H1 (cell line): ENCODE measurements at regions not wholly inside any gene's neighbourhood (a gene's known extent, or its start where the extent isn't known, plus 50 kb on each side); places are given as distances from the start of the nearest gene placed in this dataset.

Source experiments
- CTCF ChIA-PET: fragments of 300-600 bp; sonication (Branson Sonifier 250); formaldehyde crosslinking; loops from one replicate; lab custom pipeline; 2021; ENCODE audit not compliant: partially characterized antibody; lab: Charles Lee
- POLR2A ChIA-PET: fragments of 300-600 bp; sonication (Branson Sonifier 250); formaldehyde crosslinking; loops from one replicate; lab custom pipeline; 2021; ENCODE audit warnings: inconsistent platforms; ENCODE audit not compliant: partially characterized antibody; lab: Charles Lee
- DNase-seq, 2 experiments: peaks; one replicate each; pipeline versions ENCODE4 v3.0.0 to v3.0.0-alpha.2; 2010 to 2022; ENCODE audit warnings: low spot score in 2 of 2, low read depth in 1 of 2, mixed read lengths in 1 of 2
- FAIRE-seq: peaks from 2 replicates; lab custom pipeline; 2011; peaks lifted over from hg19 to GRCh38; lab: Jason Lieb, UNC
- H2AFZ ChIP-seq: 2 replicates; pipeline ENCODE4 v1.8.1; 2012; ENCODE audit warnings: low read length, inconsistent platforms
- H2AK5ac ChIP-seq: 2 replicates; pipeline ENCODE4 v1.6.1; 2013; ENCODE audit warnings: low read depth, low read length
- H2BK120ac ChIP-seq: replicated peaks from 2 replicates; pipeline ENCODE3; 2013; ENCODE audit warnings: low read depth, low read length, inconsistent platforms
- H2BK12ac ChIP-seq: 2 replicates; pipeline ENCODE4 v1.6.1; 2013; ENCODE audit warnings: low read depth, low read length
- H2BK15ac ChIP-seq: 2 replicates; pipeline ENCODE4 v1.6.1; 2013; ENCODE audit warnings: low read length
- H2BK20ac ChIP-seq: 2 replicates; pipeline ENCODE4 v1.6.1; 2013; ENCODE audit warnings: low read length
- H2BK5ac ChIP-seq: 2 replicates; pipeline ENCODE4 v1.6.1; 2013; ENCODE audit warnings: low read depth, low read length
- H3K14ac ChIP-seq: 2 replicates; pipeline ENCODE4 v1.6.1; 2013; ENCODE audit warnings: inconsistent platforms; ENCODE audit not compliant: insufficient read length
- H3K18ac ChIP-seq: 2 replicates; pipeline ENCODE4 v1.6.1; 2013; ENCODE audit warnings: low read length; ENCODE audit errors: extremely low read depth
- H3K23ac ChIP-seq: 2 replicates; pipeline ENCODE4 v1.6.1; 2013; ENCODE audit warnings: inconsistent platforms; ENCODE audit not compliant: insufficient read length
- H3K23me2 ChIP-seq: 2 replicates; pipeline ENCODE4 v1.6.1; 2013; ENCODE audit warnings: low read depth, low read length
- H3K27ac ChIP-seq: 2 replicates; pipeline ENCODE4 v1.6.1; 2011; ENCODE audit warnings: low read depth, low read length, inconsistent platforms
- H3K27me3 ChIP-seq, 4 experiments: replicated peaks in 1 of 4; 1 replicate in 1 of 4; 2 replicates in 3 of 4; pipeline versions ENCODE4 v1.6.1 to v1.8.1; 2011 to 2013; ENCODE audit warnings: low read length in 3 of 4, mild to moderate bottlenecking in 3 of 4, inconsistent platforms in 2 of 4, mixed read lengths in 2 of 4, moderate library complexity in 1 of 4; ENCODE audit not compliant: control insufficient read depth in 3 of 4, insufficient read depth in 3 of 4; ENCODE audit errors: extremely low read depth in 1 of 4
- H3K36me3 ChIP-seq, 4 experiments: 2 replicates each; pipeline versions ENCODE4 v1.6.1 to v1.8.1; 2011 to 2013; ENCODE audit warnings: mild to moderate bottlenecking in 4 of 4, low read length in 3 of 4, moderate library complexity in 2 of 4, control low read depth in 1 of 4, inconsistent platforms in 1 of 4; ENCODE audit not compliant: insufficient read depth in 4 of 4, control insufficient read depth in 2 of 4
- H3K4ac ChIP-seq: replicated peaks from 2 replicates; pipeline ENCODE3; 2013; ENCODE audit warnings: low read length, low read depth, mixed read lengths, inconsistent platforms; ENCODE audit not compliant: insufficient read length
- H3K4me1 ChIP-seq, 4 experiments: replicated peaks in 1 of 4; 1 replicate in 1 of 4; 2 replicates in 3 of 4; pipeline versions ENCODE4 v1.6.1 to v1.8.1; 2011 to 2013; ENCODE audit warnings: low read length in 3 of 4, inconsistent platforms in 2 of 4, mixed read lengths in 1 of 4; ENCODE audit not compliant: insufficient read depth in 4 of 4, control insufficient read depth in 3 of 4
- H3K4me2 ChIP-seq, 2 experiments: 2 replicates each; pipeline versions ENCODE4 v1.6.1 to v1.8.1; 2011 to 2013; ENCODE audit warnings: low read depth in 2 of 2, low read length in 2 of 2, control low read depth in 1 of 2, inconsistent platforms in 1 of 2, mild to moderate bottlenecking in 1 of 2; ENCODE audit not compliant: insufficient read depth in 1 of 2
- H3K4me3 ChIP-seq, 4 experiments: fragments of 200-600, 300-600 bp in 1 of 4; sonication (generic), shearing (Covaris generic), sonication (Bioruptor Twin) in 1 of 4; 2 replicates each; pipeline versions ENCODE4 v1.5.1 to v1.8.1; 2011 to 2016; ENCODE audit warnings: low read length in 4 of 4, low read depth in 3 of 4, control low read depth in 2 of 4, inconsistent platforms in 2 of 4, mild to moderate bottlenecking in 2 of 4, mixed read lengths in 1 of 4, moderate library complexity in 1 of 4; ENCODE audit not compliant: insufficient read depth in 2 of 4; ENCODE audit errors: extremely low read depth in 1 of 4
- H3K56ac ChIP-seq: replicated peaks from 2 replicates; pipeline ENCODE3; 2013; ENCODE audit warnings: low read depth, mild to moderate bottlenecking, mixed read lengths, low read length, inconsistent platforms; ENCODE audit not compliant: insufficient read length
- H3K79me1 ChIP-seq: 2 replicates; pipeline ENCODE4 v1.6.1; 2013; ENCODE audit warnings: low read depth, low read length, control low read depth
- H3K79me2 ChIP-seq, 2 experiments: 2 replicates each; pipeline versions ENCODE4 v1.6.1 to v1.8.1; 2012 to 2013; ENCODE audit warnings: low read length in 2 of 2, mild to moderate bottlenecking in 2 of 2, inconsistent platforms in 1 of 2; ENCODE audit not compliant: insufficient read depth in 2 of 2, control insufficient read depth in 1 of 2
- H3K9ac ChIP-seq, 4 experiments: replicated peaks in 1 of 4; 1 replicate in 1 of 4; 2 replicates in 3 of 4; pipeline versions ENCODE4 v1.6.1 to v1.8.1; 2011 to 2013; ENCODE audit warnings: low read depth in 3 of 4, low read length in 3 of 4, control low read depth in 2 of 4, mild to moderate bottlenecking in 2 of 4, moderate library complexity in 2 of 4, inconsistent platforms in 1 of 4; ENCODE audit errors: extremely low read depth in 1 of 4
- H3K9me3 ChIP-seq, 2 experiments: 2 replicates each; pipeline versions ENCODE4 v1.6.1 to v1.8.1; 2012 to 2013; ENCODE audit warnings: mild to moderate bottlenecking in 2 of 2, moderate library complexity in 2 of 2, control low read depth in 1 of 2, inconsistent platforms in 1 of 2, low read depth in 1 of 2, low read length in 1 of 2, mixed read lengths in 1 of 2; ENCODE audit not compliant: insufficient read depth in 2 of 2
- H4K20me1 ChIP-seq, 2 experiments: replicated peaks in 1 of 2; 2 replicates each; pipeline versions ENCODE3 to v1.8.1; 2011 to 2013; ENCODE audit warnings: inconsistent platforms in 2 of 2, low read length in 2 of 2, mild to moderate bottlenecking in 1 of 2; ENCODE audit not compliant: insufficient read depth in 2 of 2, control insufficient read depth in 1 of 2
- H4K5ac ChIP-seq: 2 replicates; pipeline ENCODE4 v1.6.1; 2013; ENCODE audit warnings: low read length, low read depth, mixed read lengths, inconsistent platforms; ENCODE audit not compliant: insufficient read length
- H4K8ac ChIP-seq: 2 replicates; pipeline ENCODE4 v1.8.0; 2013; ENCODE audit warnings: mild to moderate bottlenecking, moderate library complexity, low read length, inconsistent platforms; ENCODE audit not compliant: insufficient read depth; ENCODE audit errors: extremely low read depth
- H4K91ac ChIP-seq: replicated peaks from 2 replicates; pipeline ENCODE3; 2013; ENCODE audit warnings: low read length, mixed read lengths, inconsistent platforms; ENCODE audit not compliant: insufficient read length
- ASH2L ChIP-seq: fragments of 200-600, 300-600 bp; sonication (generic); IDR thresholded peaks from one replicate; pipeline ENCODE4 v1.7.1; 2017; ENCODE audit warnings: low read length
- ATF3 ChIP-seq: IDR thresholded peaks from 2 replicates; pipeline ENCODE4 v1.6.1; 2011; ENCODE audit warnings: low read depth, mild to moderate bottlenecking, low read length; ENCODE audit not compliant: insufficient read depth
- CREB1 ChIP-seq: IDR thresholded peaks from 2 replicates; pipeline ENCODE4 v1.6.1; 2012; ENCODE audit warnings: inconsistent platforms
- E2F6 ChIP-seq: IDR thresholded peaks from 2 replicates; pipeline ENCODE4 v1.6.1; 2012; ENCODE audit warnings: inconsistent platforms
- EZH2 ChIP-seq: fragments of 200-600 bp; sonication (generic); IDR thresholded peaks from 2 replicates; pipeline ENCODE4 v1.7.1; 2012; ENCODE audit warnings: low read depth, mild to moderate bottlenecking, moderate library complexity, low read length, inconsistent platforms; ENCODE audit not compliant: severe bottlenecking
- FOSL1 ChIP-seq: IDR thresholded peaks from 2 replicates; pipeline ENCODE4 v1.6.1; 2011; ENCODE audit warnings: mild to moderate bottlenecking, low read depth, low read length, moderate library complexity; ENCODE audit not compliant: insufficient read depth
- KDM4A ChIP-seq: IDR thresholded peaks from one replicate; pipeline ENCODE4 v1.7.1; 2012; ENCODE audit warnings: low read depth, mild to moderate bottlenecking, moderate library complexity, low read length, inconsistent platforms; ENCODE audit not compliant: severe bottlenecking
- KDM5A ChIP-seq: fragments of 200-600 bp; IDR thresholded peaks from 2 replicates; pipeline ENCODE4 v1.7.1; 2012; ENCODE audit warnings: mild to moderate bottlenecking, low read length, inconsistent platforms, mixed read lengths
- MAFK ChIP-seq: IDR thresholded peaks from 2 replicates; pipeline ENCODE4 v1.6.1; 2012; ENCODE audit warnings: low read depth, mild to moderate bottlenecking, improper control_type of control experiment, low read length
- SAP30 ChIP-seq: fragments of 300-600 bp; sonication (generic); IDR thresholded peaks from 2 replicates; pipeline ENCODE4 v1.7.1; 2012; ENCODE audit warnings: low read length, moderate library complexity, mild to moderate bottlenecking, inconsistent platforms; ENCODE audit not compliant: insufficient read depth, insufficient replicate concordance
- SP1 ChIP-seq: IDR thresholded peaks from 2 replicates; pipeline ENCODE4 v1.6.1; 2011; ENCODE audit warnings: low read depth, low read length
- TAF7 ChIP-seq: optimal IDR thresholded peaks from 2 replicates; pipeline ENCODE3; 2011; ENCODE audit warnings: low read depth, mild to moderate bottlenecking, inconsistent platforms, low read length, moderate library complexity, borderline replicate concordance
- TBP ChIP-seq: IDR thresholded peaks from 2 replicates; pipeline ENCODE4 v1.6.1; 2011; ENCODE audit warnings: low read depth, low read length, improper control_type of control experiment
- ZNF274 ChIP-seq: IDR thresholded peaks from 2 replicates; pipeline ENCODE4 v1.7.0; 2012; ENCODE audit warnings: low read length, borderline replicate concordance; ENCODE audit errors: extremely low read depth
- WGBS, 2 experiments: shearing (Covaris generic) in 1 of 2; methylation state at CpG; one replicate each; pipeline versions ENCODE4 v1.1.6 to v1.1.7; 2013 to 2015; ENCODE audit warnings: low lambda C conversion rate in 2 of 2, mixed read lengths in 2 of 2, inconsistent platforms in 1 of 2, low coverage in 1 of 2, missing lambda C conversion rate in 1 of 2; ENCODE audit not compliant: insufficient replicate concordance in 2 of 2, insufficient coverage in 1 of 2, insufficient read length in 1 of 2; ENCODE audit errors: extremely low coverage in 1 of 2, missing lambda C conversion rate in 1 of 2; 5-methylcytosine and 5-hydroxymethylcytosine counted together

GRCh38 chr15:81633889-81634288 is 259.9 kb upstream of the TMC3 start:
- Histone ChIP-seq H3K4me3 (no peak overlapping the region), H3K9ac (no peak overlapping the region), H3K9me3 (no peaks in the 10 kb centered on the region), H2BK5ac (no peak overlapping the region), H2BK15ac (no peak overlapping the region), H3K23ac (no peak overlapping the region), H3K4me2 (no peak overlapping the region), H2AK5ac (no peak overlapping the region), H3K4ac (no peak overlapping the region), H3K56ac (no peak overlapping the region), H3K36me3 (no peaks in the 10 kb centered on the region), H4K5ac (no peak overlapping the region), H2AFZ (no peak overlapping the region), H3K14ac (no peak overlapping the region), H2BK120ac (no peak overlapping the region), H3K79me1 (no peaks in the 10 kb centered on the region), H3K18ac (no peak overlapping the region), H2BK12ac (no peak overlapping the region), H3K23me2 (no peaks in the 10 kb centered on the region), H4K20me1 (no peaks in the 10 kb centered on the region), H3K27me3 (no peaks in the 10 kb centered on the region), H3K27ac (no peak overlapping the region), H3K4me1 (no peaks in the 10 kb centered on the region), H2BK20ac (no peak overlapping the region), H3K79me2 (no peaks in the 10 kb centered on the region), H4K91ac (no peak overlapping the region), H4K8ac (no peak overlapping the region)
- POLR2A ChIA-PET: no interaction called here
- WGBS, 2 experiments: 87% methylated on average over 6 of the region's 6 CpGs; no CpG with 5 or more reads in 1 of the 2 experiments
- peak; percentile 24 for FAIRE-seq
- DNase-seq: no peak
- CTCF ChIA-PET: interaction anchor here (1.7 kb wide), 1 partner anchor 9 kb away, joined by 5 read pairs; no protein-coding TSS in a partner anchor
- TF ChIP-seq ASH2L (no peak), ZNF274 (no peak), E2F6 (peak; percentile 82; the same call in 1 of the 2 replicates), MAFK (no peak), CREB1 (no peak), TBP (no peak), KDM4A (no peak), TAF7 (no peak), SP1 (no peak), SAP30 (no peak), EZH2 (no peak), FOSL1 (no peak), KDM5A (no peak), ATF3 (no peak)
